DLD1 (cell line): ENCODE measurements at regions not wholly inside any gene's neighbourhood (a gene's known extent, or its start where the extent isn't known, plus 50 kb on each side); places are given as distances from the start of the nearest gene placed in this dataset.
"Not testable (repeated sequence)": the region's sequence is repeated elsewhere in the genome, so short reads cannot be mapped to it uniquely, and the experiment has no call there.

ENCODE experiments used
- in situ Hi-C: cut with HindIII; loops from 2 replicates; pipeline ENCODE4 v1.10.0; 2017; ENCODE audit warnings: low sequenced_read_pairs

GRCh38 chr2:37758141-37758601 lies 86.7 kb upstream of the CDC42EP3 start:
- in situ Hi-C loops: not testable (repeated sequence)

DNA sequence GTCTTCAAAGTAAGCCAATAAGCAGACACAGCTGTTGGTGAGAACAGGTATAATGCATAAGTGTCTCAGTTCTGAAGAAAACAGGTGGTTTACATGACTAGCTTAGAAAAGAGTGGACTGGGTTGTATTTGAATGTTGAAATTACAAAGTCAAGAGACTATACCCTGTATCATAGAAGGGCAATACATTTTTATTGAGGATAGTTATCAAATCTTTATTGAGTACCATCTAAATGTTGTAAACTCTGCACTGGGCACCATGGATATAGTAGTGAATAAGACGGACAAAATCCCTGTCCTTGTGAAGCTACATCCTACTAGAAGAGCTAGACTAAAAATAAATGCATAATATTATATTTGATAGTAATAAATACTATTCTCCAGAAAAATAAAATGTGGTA lies 88.5 kb upstream of the CDC42EP3 start:
- in situ Hi-C loops: not testable (repeated sequence)

GRCh38 chr2:37760471-37760870 lies 89.0 kb upstream of the CDC42EP3 start:
- in situ Hi-C loops: no loop called here

DNA sequence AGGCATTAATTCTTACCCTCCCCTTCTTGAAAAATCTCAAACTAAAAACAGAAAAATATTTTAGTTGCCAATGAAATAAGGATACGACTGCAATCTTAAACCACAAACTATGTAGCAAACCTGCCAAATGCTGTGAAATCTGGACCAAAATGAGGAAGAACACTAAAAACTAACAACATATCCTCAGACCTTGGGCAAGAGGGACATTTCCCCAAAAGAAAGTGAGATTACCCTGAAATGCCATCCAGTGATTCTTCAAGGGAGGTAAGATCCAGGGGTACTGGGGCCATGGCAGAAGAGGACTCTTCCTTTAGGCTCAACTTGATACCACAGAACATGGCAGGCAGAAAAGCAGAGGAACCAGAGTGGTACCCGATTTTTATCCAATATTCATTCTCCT lies 90.8 kb upstream of the CDC42EP3 start:
- in situ Hi-C loops: not testable (repeated sequence)

- in situ Hi-C loops: no loop called here
These were observed 93.3 kb upstream of the CDC42EP3 start for GRCh38 chr2:37764739-37765138.

DNA sequence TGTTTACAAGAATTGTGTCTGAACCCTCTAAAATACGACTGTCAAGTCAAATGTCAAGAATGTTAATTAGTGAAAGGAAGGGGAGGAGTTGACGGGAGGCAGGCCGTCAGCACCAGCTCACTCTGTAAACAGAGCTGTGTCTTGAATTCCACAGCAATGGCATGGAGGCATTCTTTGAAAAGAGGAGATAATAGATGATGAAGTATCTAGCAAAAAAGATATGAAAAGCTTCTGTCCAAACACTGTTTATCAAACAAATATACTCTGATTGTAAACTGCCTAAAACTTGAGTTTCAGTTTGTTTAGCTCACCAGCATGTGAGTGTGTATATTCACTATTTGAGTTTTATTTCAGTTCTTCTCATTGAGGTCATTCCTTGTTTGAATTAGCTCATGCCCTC lies 94.7 kb upstream of the CDC42EP3 start:
- in situ Hi-C loops: no loop called here

GRCh38 chr2:37767046-37767445 lies 95.6 kb upstream of the CDC42EP3 start:
- in situ Hi-C loops: no loop called here

DNA sequence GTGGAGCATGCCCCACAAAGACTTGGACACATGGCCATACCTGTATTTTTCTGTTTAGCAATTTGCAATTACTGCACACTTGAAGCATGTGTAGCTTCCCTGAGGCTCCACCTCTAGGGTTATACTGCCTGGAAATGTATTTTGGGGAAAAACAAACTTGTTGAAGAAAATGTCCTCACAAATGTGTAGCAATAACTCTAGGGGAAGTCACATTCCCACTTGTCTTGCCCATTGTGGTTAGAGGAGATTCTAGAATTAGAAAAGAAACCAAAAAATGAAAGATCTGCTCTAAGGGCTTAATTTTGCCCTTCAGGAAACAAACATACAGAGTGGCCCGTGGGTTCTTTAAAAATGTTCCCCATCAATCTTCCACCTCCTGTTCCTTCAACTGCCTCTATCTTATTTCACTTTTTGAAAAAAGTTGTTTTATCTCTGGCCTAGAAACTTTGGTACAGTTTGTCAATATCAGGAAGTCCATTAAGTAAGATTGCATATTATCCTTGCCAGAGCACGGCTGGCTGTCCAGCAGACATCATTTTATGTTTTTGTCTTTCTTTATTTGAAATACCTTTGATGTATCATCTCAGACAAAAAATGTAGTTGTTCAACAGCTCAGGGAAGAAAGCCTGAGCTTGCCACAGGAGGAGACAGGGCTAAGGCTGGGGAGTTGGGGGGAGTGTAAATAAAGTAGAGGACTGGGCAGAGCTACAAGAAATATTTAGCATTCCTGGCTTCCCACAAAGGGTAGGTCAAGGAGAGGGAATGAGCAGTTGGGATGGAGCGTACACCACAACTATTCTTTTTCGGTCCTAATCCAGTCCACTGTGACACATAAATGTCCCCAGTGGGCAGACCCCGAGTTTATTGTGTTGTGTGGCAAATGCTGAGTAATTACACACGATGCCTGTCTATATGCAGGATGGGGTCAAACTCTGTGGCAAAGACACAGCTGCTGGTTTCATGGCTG lies 96.8 kb upstream of the CDC42EP3 start:
- in situ Hi-C loops: no loop called here

DNA sequence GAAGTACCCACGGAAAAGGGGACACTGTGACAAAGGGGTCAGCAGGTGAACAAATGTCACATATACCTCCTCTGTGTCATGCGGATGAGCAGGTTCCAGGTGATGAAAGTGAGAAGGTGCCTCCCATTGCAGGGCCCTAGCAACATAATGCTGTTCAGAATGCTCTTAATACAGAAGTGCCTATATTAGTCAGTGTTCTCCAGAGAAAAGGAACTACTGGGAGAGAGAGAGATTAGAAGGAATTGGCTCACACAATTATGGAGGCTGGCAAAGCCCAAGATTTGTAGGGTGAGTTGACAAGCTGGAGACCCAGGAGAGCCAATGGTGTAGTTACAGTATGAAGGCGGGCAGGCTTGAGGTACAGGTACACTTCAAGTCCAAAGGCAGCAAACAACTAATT lies 98.1 kb upstream of the CDC42EP3 start:
- in situ Hi-C loops: no loop called here

GRCh38 chr2:37770797-37771196 lies 99.4 kb upstream of the CDC42EP3 start:
- in situ Hi-C loops: no loop called here

- in situ Hi-C loops: no loop called here
These were observed 100.2 kb upstream of the CDC42EP3 start for GRCh38 chr2:37771600-37772088.

GRCh38 chr2:37773371-37774130 lies 102.1 kb upstream of the CDC42EP3 start:
- in situ Hi-C loops: no loop called here

DNA sequence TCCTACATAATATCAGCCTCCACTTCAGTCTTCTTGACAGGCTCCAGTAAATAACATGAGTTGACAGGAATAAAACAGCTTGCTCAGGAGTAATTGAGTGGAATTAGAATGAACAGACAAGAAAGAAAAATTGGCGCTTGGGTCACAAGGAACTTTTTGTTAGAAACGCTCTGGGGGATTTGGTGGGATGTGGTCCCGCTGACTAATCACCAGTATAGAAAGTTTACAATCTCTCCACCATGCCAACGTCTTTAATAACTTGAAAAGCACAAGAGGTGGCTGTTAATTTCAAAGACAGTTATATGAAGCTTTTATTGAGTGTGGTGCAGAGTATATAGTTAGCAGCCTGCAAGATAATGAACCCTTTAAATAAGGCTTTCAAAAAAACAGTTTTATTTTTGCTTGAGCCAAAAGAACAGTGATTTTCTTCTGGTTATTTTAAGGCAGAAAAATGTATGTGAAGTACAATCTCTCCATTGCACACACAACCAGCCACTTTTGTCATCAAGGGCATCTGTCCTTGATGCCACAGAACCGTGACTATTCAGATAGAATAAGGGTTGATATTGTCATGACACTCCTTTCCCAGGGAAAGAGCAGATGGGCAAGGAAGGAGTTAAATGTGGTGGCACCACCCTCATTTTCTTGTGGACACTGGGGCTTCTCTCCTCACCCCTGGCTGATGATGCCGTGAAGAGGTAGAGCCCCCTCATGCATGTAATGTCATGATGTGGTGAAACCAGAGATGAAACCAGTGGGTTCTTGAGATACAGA lies 102.9 kb upstream of the CDC42EP3 start:
- in situ Hi-C loops: not testable (repeated sequence)

- in situ Hi-C loops: no loop called here
These were observed 103.8 kb upstream of the CDC42EP3 start for GRCh38 chr2:37774976-37775907.

DNA sequence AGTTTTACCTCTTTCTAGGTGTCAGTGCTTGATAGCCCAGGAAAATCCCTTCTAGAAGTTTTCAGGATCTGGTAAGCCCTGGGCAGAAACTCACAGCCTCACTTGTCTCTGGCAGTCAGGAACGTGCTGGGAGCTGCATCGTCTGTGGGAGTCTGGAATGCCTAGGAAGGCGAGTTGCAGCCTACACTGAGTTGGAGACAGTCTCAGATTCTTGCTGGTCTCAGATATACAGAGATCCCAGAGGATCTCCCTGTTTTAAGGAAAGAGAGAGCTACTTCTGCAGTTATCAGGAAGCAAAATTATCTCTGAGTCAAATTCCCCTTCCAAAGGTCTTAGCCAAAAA lies 104.4 kb upstream of the CDC42EP3 start:
- in situ Hi-C loops: no loop called here

DNA sequence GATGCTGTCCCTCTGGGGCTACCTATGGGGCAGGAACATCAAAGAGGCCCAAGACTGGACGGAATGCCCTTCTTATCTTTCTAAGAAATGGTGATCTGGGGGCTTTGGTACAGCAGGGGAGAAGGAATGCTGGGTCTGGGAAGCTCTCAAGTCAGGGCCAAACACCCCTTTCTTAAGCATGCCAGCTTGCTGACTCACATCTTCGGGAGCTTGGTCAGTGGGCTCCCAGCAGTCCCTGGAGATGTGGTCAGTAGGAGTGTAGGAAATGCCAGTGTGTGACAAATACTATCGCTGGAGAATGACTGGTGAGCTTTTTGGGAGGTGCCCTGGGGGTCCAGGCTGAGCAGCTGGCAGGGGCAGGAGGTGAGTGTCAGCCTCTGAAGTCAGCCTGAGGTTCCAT lies 105.0 kb upstream of the CDC42EP3 start:
- in situ Hi-C loops: no loop called here

- in situ Hi-C loops: no loop called here
These were observed 107.7 kb upstream of the CDC42EP3 start for GRCh38 chr2:37779139-37779538.

- in situ Hi-C loops: no loop called here
These were observed 108.4 kb upstream of the CDC42EP3 start for GRCh38 chr2:37779611-37780386.

DNA sequence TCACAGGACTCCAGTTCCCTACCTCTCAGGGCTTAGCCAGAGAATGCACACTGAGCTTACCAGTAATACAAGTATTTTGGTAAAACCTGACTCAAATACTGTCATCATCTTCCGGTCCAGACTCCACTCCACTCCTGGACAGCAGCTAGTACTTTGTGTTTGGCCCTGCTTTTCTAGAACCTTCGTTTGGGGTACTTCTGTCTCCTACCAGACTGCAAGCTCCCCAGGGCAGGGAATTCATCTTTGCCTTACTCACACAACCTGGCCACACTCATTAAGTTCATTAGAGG lies 108.9 kb upstream of the CDC42EP3 start:
- in situ Hi-C loops: no loop called here
